ENCODE measurements at regions not wholly inside any gene's neighbourhood (a gene's known extent, or its start where the extent isn't known, plus 50 kb on each side); places are given as distances from the start of the nearest gene placed in this dataset.

DNA sequence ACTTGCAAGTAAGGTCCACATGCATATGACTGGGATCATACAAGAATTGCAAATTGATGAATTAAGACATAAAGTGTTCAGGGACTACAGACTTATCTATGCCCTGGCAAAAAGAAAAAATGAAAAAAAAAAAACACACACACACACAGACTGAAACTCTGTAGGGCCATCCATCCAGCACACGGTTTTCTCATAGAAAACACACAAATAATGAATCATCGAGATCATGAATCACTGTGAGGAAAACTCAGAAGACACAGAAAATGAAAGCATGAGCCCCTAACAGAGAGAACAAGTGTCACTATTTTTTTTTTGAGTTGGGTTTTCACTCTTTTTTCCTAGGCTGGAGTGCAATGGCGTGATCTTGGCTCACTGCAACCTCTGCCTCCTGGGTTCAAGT is 185.2 kb downstream of the IRX2 start:
- TF ChIP-seq, protein P1, sequence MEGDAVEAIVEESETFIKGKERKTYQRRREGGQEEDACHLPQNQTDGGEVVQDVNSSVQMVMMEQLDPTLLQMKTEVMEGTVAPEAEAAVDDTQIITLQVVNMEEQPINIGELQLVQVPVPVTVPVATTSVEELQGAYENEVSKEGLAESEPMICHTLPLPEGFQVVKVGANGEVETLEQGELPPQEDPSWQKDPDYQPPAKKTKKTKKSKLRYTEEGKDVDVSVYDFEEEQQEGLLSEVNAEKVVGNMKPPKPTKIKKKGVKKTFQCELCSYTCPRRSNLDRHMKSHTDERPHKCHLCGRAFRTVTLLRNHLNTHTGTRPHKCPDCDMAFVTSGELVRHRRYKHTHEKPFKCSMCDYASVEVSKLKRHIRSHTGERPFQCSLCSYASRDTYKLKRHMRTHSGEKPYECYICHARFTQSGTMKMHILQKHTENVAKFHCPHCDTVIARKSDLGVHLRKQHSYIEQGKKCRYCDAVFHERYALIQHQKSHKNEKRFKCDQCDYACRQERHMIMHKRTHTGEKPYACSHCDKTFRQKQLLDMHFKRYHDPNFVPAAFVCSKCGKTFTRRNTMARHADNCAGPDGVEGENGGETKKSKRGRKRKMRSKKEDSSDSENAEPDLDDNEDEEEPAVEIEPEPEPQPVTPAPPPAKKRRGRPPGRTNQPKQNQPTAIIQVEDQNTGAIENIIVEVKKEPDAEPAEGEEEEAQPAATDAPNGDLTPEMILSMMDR (IDR thresholded peaks at IDR 0.05; ENCODE audit: low read depth, low read length, poor library complexity, severe bottlenecking) = no peak
- TF ChIP-seq EZH2phosphoT487 (IDR thresholded peaks at IDR 0.05; ENCODE audit: borderline replicate concordance, low read length) = no peak

All from DOHH2 (cell line).